GM19438 (cell line): ENCODE measurements at regions not wholly inside any gene's neighbourhood (a gene's known extent, or its start where the extent isn't known, plus 50 kb on each side); places are given as distances from the start of the nearest gene placed in this dataset.

Experiments used
- ATAC-seq: cut with Tn5 transposase; IDR thresholded peaks from one replicate; pipeline ENCODE4 v1.9.1; 2021; ENCODE audit warnings: low read depth; ENCODE audit not compliant: unreplicated experiment

GRCh38 chr10:3872712-3873329 lies 87.8 kb upstream of the KLF6 start:
- no peak for ATAC-seq

GRCh38 chr10:3871424-3871996 lies 86.5 kb upstream of the KLF6 start:
- no peak for ATAC-seq

GRCh38 chr10:3869036-3869435 lies 84.0 kb upstream of the KLF6 start:
- no peak for ATAC-seq

GRCh38 chr10:3868271-3868664 lies 83.3 kb upstream of the KLF6 start:
- peak; percentile 76 for ATAC-seq

- no peak for ATAC-seq
Observed at GRCh38 chr10:3867454-3868270, 82.7 kb upstream of the KLF6 start.

- no peak for ATAC-seq
Observed at GRCh38 chr10:3866332-3866731, 81.3 kb upstream of the KLF6 start.

GRCh38 chr10:3865565-3865964 lies 80.6 kb upstream of the KLF6 start:
- no peak for ATAC-seq

GRCh38 chr10:3861795-3862194 lies 76.8 kb upstream of the KLF6 start:
- ATAC-seq: no peak

GRCh38 chr10:3858051-3858845 lies 73.2 kb upstream of the KLF6 start:
- ATAC-seq: no peak

- no peak for ATAC-seq
Observed at GRCh38 chr10:3857318-3857717, 72.3 kb upstream of the KLF6 start.

- no peak for ATAC-seq
Observed at GRCh38 chr10:3856593-3856992, 71.6 kb upstream of the KLF6 start.

GRCh38 chr10:3853547-3854303 lies 68.7 kb upstream of the KLF6 start:
- no peak for ATAC-seq

- ATAC-seq: no peak
Observed at GRCh38 chr10:3853016-3853415, 68.0 kb upstream of the KLF6 start.

GRCh38 chr10:3852147-3852904 lies 67.3 kb upstream of the KLF6 start:
- ATAC-seq: peak; percentile 84

GRCh38 chr10:3850999-3851937 lies 66.3 kb upstream of the KLF6 start:
- ATAC-seq: no peak

- no peak for ATAC-seq
Observed at GRCh38 chr10:3848775-3849635, 64.0 kb upstream of the KLF6 start.

- no peak for ATAC-seq
Observed at GRCh38 chr10:3848005-3848774, 63.2 kb upstream of the KLF6 start.
